AG09319 (cell line): ENCODE measurements at regions not wholly inside any gene's neighbourhood (a gene's known extent, or its start where the extent isn't known, plus 50 kb on each side); places are given as distances from the start of the nearest gene placed in this dataset.

Experiments used
- DNase-seq: peaks from one replicate; pipeline ENCODE4 v3.0.0-alpha.2; 2010; ENCODE audit warnings: low read depth; ENCODE audit errors: extremely low read depth
- TF ChIP-seq, protein P1 (sequence below): IDR thresholded peaks from 2 replicates; pipeline ENCODE4 v1.5.1; 2011; ENCODE audit warnings: low read depth, mild to moderate bottlenecking, inconsistent platforms, low read length, moderate library complexity

- DNase-seq = no peak
- TF ChIP-seq, protein P1, sequence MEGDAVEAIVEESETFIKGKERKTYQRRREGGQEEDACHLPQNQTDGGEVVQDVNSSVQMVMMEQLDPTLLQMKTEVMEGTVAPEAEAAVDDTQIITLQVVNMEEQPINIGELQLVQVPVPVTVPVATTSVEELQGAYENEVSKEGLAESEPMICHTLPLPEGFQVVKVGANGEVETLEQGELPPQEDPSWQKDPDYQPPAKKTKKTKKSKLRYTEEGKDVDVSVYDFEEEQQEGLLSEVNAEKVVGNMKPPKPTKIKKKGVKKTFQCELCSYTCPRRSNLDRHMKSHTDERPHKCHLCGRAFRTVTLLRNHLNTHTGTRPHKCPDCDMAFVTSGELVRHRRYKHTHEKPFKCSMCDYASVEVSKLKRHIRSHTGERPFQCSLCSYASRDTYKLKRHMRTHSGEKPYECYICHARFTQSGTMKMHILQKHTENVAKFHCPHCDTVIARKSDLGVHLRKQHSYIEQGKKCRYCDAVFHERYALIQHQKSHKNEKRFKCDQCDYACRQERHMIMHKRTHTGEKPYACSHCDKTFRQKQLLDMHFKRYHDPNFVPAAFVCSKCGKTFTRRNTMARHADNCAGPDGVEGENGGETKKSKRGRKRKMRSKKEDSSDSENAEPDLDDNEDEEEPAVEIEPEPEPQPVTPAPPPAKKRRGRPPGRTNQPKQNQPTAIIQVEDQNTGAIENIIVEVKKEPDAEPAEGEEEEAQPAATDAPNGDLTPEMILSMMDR = no peak
Observed at GRCh38 chr18:42177390-42177789, 222.4 kb downstream of the PIK3C3 start.

DNA sequence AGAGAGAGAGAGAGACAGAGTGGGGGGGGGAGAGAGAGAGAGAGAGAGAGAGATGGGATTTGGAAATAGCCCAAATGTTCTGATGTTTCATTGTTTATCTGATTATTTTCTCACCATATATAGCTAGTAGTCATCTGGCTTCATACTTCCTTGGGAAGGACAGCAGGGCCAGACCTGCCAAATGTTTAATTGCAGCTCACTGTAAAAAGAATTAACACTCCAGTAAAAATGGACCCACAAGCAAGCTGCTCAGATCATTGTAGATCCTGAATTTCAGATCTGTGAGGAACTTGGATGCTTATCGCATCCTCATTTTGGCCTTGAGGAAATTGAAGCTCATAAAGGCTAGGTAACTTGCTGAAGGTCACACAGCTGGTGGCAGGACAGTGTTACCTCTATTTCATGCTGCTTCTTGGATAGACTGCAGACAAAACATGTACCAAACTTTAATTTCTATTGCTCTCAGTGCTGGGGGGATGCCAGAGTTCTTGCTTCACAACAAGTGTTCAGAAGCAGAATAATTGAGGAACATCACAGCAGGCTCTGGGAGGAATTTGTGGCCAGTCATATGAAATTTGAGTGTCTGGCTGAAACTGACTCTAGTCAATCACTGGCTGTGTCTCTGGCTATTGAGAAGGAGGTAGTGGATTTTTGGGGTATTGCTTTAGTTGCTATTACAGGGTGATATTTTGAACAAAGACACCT lies 223.5 kb downstream of the PIK3C3 start:
- DNase-seq = no peak
- TF ChIP-seq, protein P1 = no peak

GRCh38 chr18:42179542-42180121 lies 224.6 kb downstream of the PIK3C3 start:
- TF ChIP-seq, protein P1 = no peak
- no peak for DNase-seq

GRCh38 chr18:42181474-42181873 lies 226.4 kb downstream of the PIK3C3 start:
- DNase-seq = no peak
- TF ChIP-seq, protein P1 = no peak

DNA sequence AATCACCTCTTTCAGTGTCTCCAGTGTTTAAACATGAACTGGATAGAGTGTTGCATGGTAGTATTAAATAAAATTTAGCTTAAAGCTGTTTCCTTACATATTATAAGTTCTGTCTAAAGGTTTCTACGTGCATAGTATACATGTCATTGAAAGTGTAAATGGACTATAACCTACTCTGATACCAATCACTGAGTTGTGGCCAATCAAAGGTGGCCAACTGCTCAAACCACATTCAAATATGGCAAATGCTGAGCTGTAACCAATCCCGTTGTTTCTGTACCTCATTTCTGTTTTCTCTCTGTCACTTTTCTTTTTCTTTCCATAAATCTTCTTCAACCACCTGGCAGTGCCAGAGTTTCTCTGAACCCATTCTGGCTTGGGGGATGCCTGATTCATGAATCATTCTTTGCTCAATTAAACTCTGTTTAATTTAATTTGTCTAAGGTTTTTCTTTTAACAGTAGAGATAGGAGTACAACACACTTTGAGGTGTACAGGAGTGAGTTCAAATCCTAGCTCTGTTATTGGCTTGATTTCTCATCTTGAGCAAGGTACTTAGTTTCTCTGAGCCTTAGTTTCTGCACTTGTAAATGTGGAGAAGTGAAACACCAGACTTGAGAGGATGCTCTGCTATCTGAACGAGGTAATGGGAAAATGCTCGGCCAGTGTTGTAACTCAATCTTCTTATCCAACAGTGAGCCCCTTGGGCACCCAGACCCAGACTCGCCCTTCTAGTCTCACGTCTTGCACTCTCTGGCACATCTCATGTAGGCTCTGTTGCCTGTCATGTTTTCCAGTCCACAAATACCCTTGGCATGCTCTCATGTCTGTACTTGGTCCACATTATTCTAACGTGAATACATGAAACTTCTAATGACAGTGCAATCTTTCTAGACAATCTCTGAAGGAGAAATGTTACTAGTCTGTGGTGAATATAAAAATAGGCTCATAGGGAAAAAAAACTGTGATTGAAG lies 228.0 kb downstream of the PIK3C3 start:
- DNase-seq = no peak
- TF ChIP-seq, protein P1 = no peak

GRCh38 chr18:42183746-42184145 lies 228.7 kb downstream of the PIK3C3 start:
- TF ChIP-seq, protein P1 = no peak
- DNase-seq = no peak
